ENCODE measurements at regions not wholly inside any gene's neighbourhood (a gene's known extent, or its start where the extent isn't known, plus 50 kb on each side); places are given as distances from the start of the nearest gene placed in this dataset.

DNA sequence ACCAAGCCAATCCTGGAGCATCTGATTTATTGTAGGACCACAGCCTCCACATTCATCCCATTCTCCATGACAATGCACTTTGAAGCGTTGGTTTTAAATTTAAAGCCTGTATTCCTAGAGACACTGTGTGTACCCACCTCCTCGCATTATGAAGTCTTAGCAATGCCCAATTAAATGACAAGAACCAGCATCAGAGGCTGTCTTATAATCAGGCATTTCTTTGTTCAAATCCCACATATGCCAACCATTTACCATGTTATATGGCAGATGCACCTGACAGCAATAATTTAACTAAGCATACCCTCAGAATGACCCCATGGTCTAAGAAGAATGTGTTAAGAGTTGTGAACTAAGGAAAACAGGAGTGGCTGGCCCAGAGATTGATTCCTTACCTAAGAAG, 188.2 kb downstream of the IPMK start:
- Histone ChIP-seq H3K36me3 (ENCODE audit: insufficient read depth) (no peaks in the 10 kb centered on the region), H3K4me2 (no peak overlapping the region), H3K4me1 (ENCODE audit: insufficient read depth) (no peaks in the 10 kb centered on the region), H2AFZ (no peak overlapping the region), H3F3A (replicated peaks; ENCODE audit: low read depth) (no peaks in the 10 kb centered on the region), H3K27me3 (ENCODE audit: insufficient read depth) (no peaks in the 10 kb centered on the region), H3K9me2 (ENCODE audit: insufficient read depth) (0 out of 2 replicates have a peak, but pooled peaks cover 4% of the 10 kb centered on the region), H4K20me1 (replicated peaks; ENCODE audit: insufficient read depth) (no peaks in the 10 kb centered on the region), H3K27ac (ENCODE audit: low read depth) (no peak overlapping the region), H3K79me2 (replicated peaks; ENCODE audit: insufficient read depth) (no peaks in the 10 kb centered on the region), H3K4me3 (no peak overlapping the region)
- no peak for TF ChIP-seq EZH2 (IDR thresholded peaks at IDR 0.05; ENCODE audit: low read depth, unreplicated experiment)
- TF ChIP-seq CTCF (conservative IDR thresholded peaks at IDR 0.05; ENCODE audit: low read depth in 2 of 2): no peak
- TF ChIP-seq, protein P1, sequence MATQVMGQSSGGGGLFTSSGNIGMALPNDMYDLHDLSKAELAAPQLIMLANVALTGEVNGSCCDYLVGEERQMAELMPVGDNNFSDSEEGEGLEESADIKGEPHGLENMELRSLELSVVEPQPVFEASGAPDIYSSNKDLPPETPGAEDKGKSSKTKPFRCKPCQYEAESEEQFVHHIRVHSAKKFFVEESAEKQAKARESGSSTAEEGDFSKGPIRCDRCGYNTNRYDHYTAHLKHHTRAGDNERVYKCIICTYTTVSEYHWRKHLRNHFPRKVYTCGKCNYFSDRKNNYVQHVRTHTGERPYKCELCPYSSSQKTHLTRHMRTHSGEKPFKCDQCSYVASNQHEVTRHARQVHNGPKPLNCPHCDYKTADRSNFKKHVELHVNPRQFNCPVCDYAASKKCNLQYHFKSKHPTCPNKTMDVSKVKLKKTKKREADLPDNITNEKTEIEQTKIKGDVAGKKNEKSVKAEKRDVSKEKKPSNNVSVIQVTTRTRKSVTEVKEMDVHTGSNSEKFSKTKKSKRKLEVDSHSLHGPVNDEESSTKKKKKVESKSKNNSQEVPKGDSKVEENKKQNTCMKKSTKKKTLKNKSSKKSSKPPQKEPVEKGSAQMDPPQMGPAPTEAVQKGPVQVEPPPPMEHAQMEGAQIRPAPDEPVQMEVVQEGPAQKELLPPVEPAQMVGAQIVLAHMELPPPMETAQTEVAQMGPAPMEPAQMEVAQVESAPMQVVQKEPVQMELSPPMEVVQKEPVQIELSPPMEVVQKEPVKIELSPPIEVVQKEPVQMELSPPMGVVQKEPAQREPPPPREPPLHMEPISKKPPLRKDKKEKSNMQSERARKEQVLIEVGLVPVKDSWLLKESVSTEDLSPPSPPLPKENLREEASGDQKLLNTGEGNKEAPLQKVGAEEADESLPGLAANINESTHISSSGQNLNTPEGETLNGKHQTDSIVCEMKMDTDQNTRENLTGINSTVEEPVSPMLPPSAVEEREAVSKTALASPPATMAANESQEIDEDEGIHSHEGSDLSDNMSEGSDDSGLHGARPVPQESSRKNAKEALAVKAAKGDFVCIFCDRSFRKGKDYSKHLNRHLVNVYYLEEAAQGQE (IDR thresholded peaks at IDR 0.05; ENCODE audit: unreplicated experiment): no peak
- no peak for TF ChIP-seq POLR2AphosphoS5 (IDR thresholded peaks at IDR 0.05; ENCODE audit: low read depth)
- TF ChIP-seq EZH2phosphoT487 (IDR thresholded peaks at IDR 0.05; ENCODE audit: unreplicated experiment): no peak
- TF ChIP-seq ETS1 (IDR thresholded peaks at IDR 0.05): no peak
- no peak for TF ChIP-seq ZNF462 (CRISPR knock-in tag; IDR thresholded peaks at IDR 0.05)
- no peak for TF ChIP-seq JUNB (IDR thresholded peaks at IDR 0.05; ENCODE audit: unreplicated experiment)
- TF ChIP-seq ZNF331 (CRISPR knock-in tag; IDR thresholded peaks at IDR 0.05; ENCODE audit: low read depth): no peak
- TF ChIP-seq NANOG (IDR thresholded peaks at IDR 0.05; ENCODE audit: borderline replicate concordance): no peak
- no peak for TF ChIP-seq STAT1 (IDR thresholded peaks at IDR 0.05; ENCODE audit: unreplicated experiment)
- no peak for TF ChIP-seq CREB1 (CRISPR knock-in tag; IDR thresholded peaks at IDR 0.05; ENCODE audit: low read depth)
- TF ChIP-seq ZNF114 (CRISPR knock-in tag; IDR thresholded peaks at IDR 0.05): no peak
- no peak overlapping the region for H3K4me3 Mint-ChIP-seq
- no peak overlapping the region for H3K27ac Mint-ChIP-seq
- no peaks in the 10 kb centered on the region for H3K4me1 Mint-ChIP-seq
- H3K9me3 Mint-ChIP-seq: no peaks in the 10 kb centered on the region
- no peaks in the 10 kb centered on the region for H3K36me3 Mint-ChIP-seq (ENCODE audit: low read depth)
- H3K27me3 Mint-ChIP-seq (ENCODE audit: insufficient read depth, low read depth, poor library complexity): peaks cover 2% of the 10 kb centered on the region
- no peak for ATAC-seq
- no peak for DNase-seq (ENCODE audit: low spot score)
